SK-N-SH treated with all-trans-retinoic acid at 6 μM for 48 hours (cell line): ENCODE measurements at regions not wholly inside any gene's neighbourhood (a gene's known extent, or its start where the extent isn't known, plus 50 kb on each side); places are given as distances from the start of the nearest gene placed in this dataset.
A peak's percentile ranks its signal among the peaks of the same experiment; 100 is the strongest.

Experiments used
- ATAC-seq: fragments of 200-7000 bp; cut with Tn5 transposase; 3 replicates; pipeline ENCODE4 v1.9.1; 2020; ENCODE audit warnings: mild to moderate bottlenecking, moderate library complexity
- ARNTL ChIP-seq: fragments of 450-650 bp; formaldehyde crosslinking; IDR thresholded peaks from 2 replicates; pipeline ENCODE4 v1.5.0; 2020; ENCODE audit warnings: low read depth, mild to moderate bottlenecking, moderate library complexity, borderline replicate concordance
- BACH2 ChIP-seq: fragments of 250-450 bp; sonication (Bioruptor Pico); IDR thresholded peaks from 2 replicates; pipeline ENCODE4 v1.9.0; 2021; ENCODE audit warnings: mild to moderate bottlenecking, borderline replicate concordance
- CSDC2 ChIP-seq: fragments of 250-450 bp; sonication (Bioruptor Pico); IDR thresholded peaks from 2 replicates; pipeline ENCODE4 v1.5.0; 2020; ENCODE audit warnings: mild to moderate bottlenecking, moderate library complexity
- ESRRG ChIP-seq: fragments of 250-450 bp; sonication (Bioruptor Pico); IDR thresholded peaks from 2 replicates; pipeline ENCODE4 v1.6.1; 2021; ENCODE audit warnings: mild to moderate bottlenecking
- GLIS3 ChIP-seq: fragments of 250-450 bp; sonication (Bioruptor Pico); IDR thresholded peaks from 2 replicates; pipeline ENCODE4 v1.5.0; 2020; ENCODE audit warnings: mild to moderate bottlenecking, moderate library complexity
- ISL1 ChIP-seq: fragments of 250-450 bp; sonication (Bioruptor Pico); IDR thresholded peaks from 2 replicates; pipeline ENCODE4 v2.1.2; 2022; ENCODE audit warnings: mild to moderate bottlenecking, moderate library complexity
- OSR1 ChIP-seq: fragments of 250-450 bp; sonication (Bioruptor Pico); IDR thresholded peaks from 2 replicates; pipeline ENCODE4 v1.8.0; 2022; ENCODE audit warnings: moderate library complexity, mild to moderate bottlenecking, inconsistent platforms
- PATZ1 ChIP-seq: fragments of 250-450 bp; sonication (Bioruptor Pico); IDR thresholded peaks from 2 replicates; pipeline ENCODE4 v1.8.0; 2020; ENCODE audit warnings: mild to moderate bottlenecking, moderate library complexity, borderline replicate concordance
- POU6F1 ChIP-seq: fragments of 250-450 bp; sonication (Bioruptor Pico); IDR thresholded peaks from 2 replicates; pipeline ENCODE4 v1.8.0; 2021; ENCODE audit warnings: low read depth, mild to moderate bottlenecking, moderate library complexity, borderline replicate concordance
- RARB ChIP-seq: fragments of 250-450 bp; sonication (Bioruptor Pico); IDR thresholded peaks from 2 replicates; pipeline ENCODE4 v1.8.0; 2021; ENCODE audit warnings: mild to moderate bottlenecking, moderate library complexity
- SNAI2 ChIP-seq: fragments of 250-450 bp; sonication (Bioruptor Pico); IDR thresholded peaks from 2 replicates; pipeline ENCODE4 v1.5.0; 2020; ENCODE audit warnings: mild to moderate bottlenecking, moderate library complexity
- TCF4 ChIP-seq: fragments of 250-450 bp; sonication (Bioruptor Pico); IDR thresholded peaks from 2 replicates; pipeline ENCODE4 v1.8.0; 2021; ENCODE audit warnings: mild to moderate bottlenecking, moderate library complexity, borderline replicate concordance
- TOX ChIP-seq: fragments of 250-450 bp; sonication (Bioruptor Pico); IDR thresholded peaks from 2 replicates; pipeline ENCODE4 v1.8.0; 2021; ENCODE audit warnings: mild to moderate bottlenecking, moderate library complexity, borderline replicate concordance
- TSHZ2 ChIP-seq: fragments of 250-450 bp; sonication (Bioruptor Pico); IDR thresholded peaks from 2 replicates; pipeline ENCODE4 v1.5.0; 2020; ENCODE audit warnings: mild to moderate bottlenecking, moderate library complexity
- ZC3H10 ChIP-seq: fragments of 250-450 bp; sonication (Bioruptor Pico); IDR thresholded peaks from 2 replicates; pipeline ENCODE4 v1.5.1; 2021; ENCODE audit warnings: mild to moderate bottlenecking, moderate library complexity
- ZFP3 ChIP-seq: fragments of 250-450 bp; sonication (Bioruptor Pico); IDR thresholded peaks from 2 replicates; pipeline ENCODE4 v1.5.0; 2020; ENCODE audit warnings: mild to moderate bottlenecking, moderate library complexity
- ZFP30 ChIP-seq: fragments of 450-650 bp; formaldehyde crosslinking; IDR thresholded peaks from 2 replicates; pipeline ENCODE4 v1.5.0; 2022; ENCODE audit warnings: mild to moderate bottlenecking, moderate library complexity
- ZNF565 ChIP-seq: fragments of 450-650 bp; formaldehyde crosslinking; conservative IDR thresholded peaks from 2 replicates; pipeline ENCODE4 v1.5.0; 2020; ENCODE audit warnings: low read depth, mild to moderate bottlenecking, moderate library complexity
- ZNF70 ChIP-seq: fragments of 450-650 bp; formaldehyde crosslinking; IDR thresholded peaks from 2 replicates; pipeline ENCODE4 v1.5.0; 2020; ENCODE audit warnings: mild to moderate bottlenecking, moderate library complexity
- ZNF8 ChIP-seq: fragments of 450-650 bp; formaldehyde crosslinking; IDR thresholded peaks from 2 replicates; pipeline ENCODE4 v1.5.0; 2020; ENCODE audit warnings: mild to moderate bottlenecking, moderate library complexity
- TF ChIP-seq, protein P1 (sequence below): fragments of 250-450 bp; sonication (Bioruptor Pico); IDR thresholded peaks from 2 replicates; pipeline ENCODE4 v1.5.1; 2021; ENCODE audit warnings: mild to moderate bottlenecking, moderate library complexity
- TF ChIP-seq, protein P2 (sequence below): fragments of 250-450 bp; sonication (Bioruptor Pico); IDR thresholded peaks from 2 replicates; pipeline ENCODE4 v1.5.1; 2020; ENCODE audit warnings: low read depth, mild to moderate bottlenecking, moderate library complexity

DNA sequence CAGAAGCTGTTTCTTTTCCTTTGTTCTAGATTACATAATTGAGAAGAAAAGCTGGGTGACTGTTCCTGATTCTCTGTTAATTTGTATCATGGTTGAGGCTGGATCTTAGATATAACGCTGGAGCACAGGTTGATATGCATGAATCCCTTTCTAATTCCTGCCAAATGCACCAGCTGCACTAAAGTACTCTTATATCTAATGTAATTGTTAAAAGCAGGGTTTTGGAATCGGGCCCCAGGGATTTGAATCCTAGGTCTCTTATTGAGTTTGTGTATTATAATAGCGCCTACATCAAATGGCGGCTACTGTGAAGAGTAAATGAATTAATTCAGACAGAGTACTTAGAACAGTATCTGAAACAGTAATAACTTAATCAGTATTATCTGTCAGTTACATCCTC lies 80.4 kb downstream of the MC4R start:
- TF ChIP-seq ESRRG (CRISPR knock-in tag) (no peak), ZNF70 (no peak), BACH2 (CRISPR knock-in tag) (no peak), ZC3H10 (CRISPR knock-in tag) (no peak), TSHZ2 (CRISPR knock-in tag) (no peak), ZNF565 (CRISPR knock-in tag) (no peak), OSR1 (CRISPR knock-in tag) (no peak), POU6F1 (no peak)
- TF ChIP-seq, protein P1, sequence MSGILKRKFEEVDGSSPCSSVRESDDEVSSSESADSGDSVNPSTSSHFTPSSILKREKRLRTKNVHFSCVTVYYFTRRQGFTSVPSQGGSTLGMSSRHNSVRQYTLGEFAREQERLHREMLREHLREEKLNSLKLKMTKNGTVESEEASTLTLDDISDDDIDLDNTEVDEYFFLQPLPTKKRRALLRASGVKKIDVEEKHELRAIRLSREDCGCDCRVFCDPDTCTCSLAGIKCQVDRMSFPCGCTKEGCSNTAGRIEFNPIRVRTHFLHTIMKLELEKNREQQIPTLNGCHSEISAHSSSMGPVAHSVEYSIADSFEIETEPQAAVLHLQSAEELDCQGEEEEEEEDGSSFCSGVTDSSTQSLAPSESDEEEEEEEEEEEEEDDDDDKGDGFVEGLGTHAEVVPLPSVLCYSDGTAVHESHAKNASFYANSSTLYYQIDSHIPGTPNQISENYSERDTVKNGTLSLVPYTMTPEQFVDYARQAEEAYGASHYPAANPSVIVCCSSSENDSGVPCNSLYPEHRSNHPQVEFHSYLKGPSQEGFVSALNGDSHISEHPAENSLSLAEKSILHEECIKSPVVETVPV (CRISPR knock-in tag) = no peak
- TF ChIP-seq, protein P2, sequence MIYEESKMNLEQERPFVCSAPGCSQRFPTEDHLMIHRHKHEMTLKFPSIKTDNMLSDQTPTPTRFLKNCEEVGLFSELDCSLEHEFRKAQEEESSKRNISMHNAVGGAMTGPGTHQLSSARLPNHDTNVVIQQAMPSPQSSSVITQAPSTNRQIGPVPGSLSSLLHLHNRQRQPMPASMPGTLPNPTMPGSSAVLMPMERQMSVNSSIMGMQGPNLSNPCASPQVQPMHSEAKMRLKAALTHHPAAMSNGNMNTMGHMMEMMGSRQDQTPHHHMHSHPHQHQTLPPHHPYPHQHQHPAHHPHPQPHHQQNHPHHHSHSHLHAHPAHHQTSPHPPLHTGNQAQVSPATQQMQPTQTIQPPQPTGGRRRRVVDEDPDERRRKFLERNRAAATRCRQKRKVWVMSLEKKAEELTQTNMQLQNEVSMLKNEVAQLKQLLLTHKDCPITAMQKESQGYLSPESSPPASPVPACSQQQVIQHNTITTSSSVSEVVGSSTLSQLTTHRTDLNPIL = no peak

GRCh38 chr18:60279391-60279790 lies 93.2 kb downstream of the MC4R start:
- peak; percentile 31 for ATAC-seq
- TF ChIP-seq ARNTL (CRISPR knock-in tag) (no peak), PATZ1 (CRISPR knock-in tag) (no peak), ZNF8 (no peak), TOX (CRISPR knock-in tag) (no peak), POU6F1 (no peak), TCF4 (CRISPR knock-in tag) (no peak), ESRRG (CRISPR knock-in tag) (no peak), ZNF565 (CRISPR knock-in tag) (no peak), SNAI2 (no peak), ZFP30 (CRISPR knock-in tag) (no peak), TSHZ2 (CRISPR knock-in tag) (no peak), GLIS3 (CRISPR knock-in tag) (no peak), ZFP3 (CRISPR knock-in tag) (no peak), CSDC2 (CRISPR knock-in tag) (no peak), ZNF70 (no peak), BACH2 (CRISPR knock-in tag) (no peak), ISL1 (CRISPR knock-in tag) (no peak; the same call in 1 of the 2 replicates), RARB (no peak)
- TF ChIP-seq, protein P1 (CRISPR knock-in tag) = no peak
- TF ChIP-seq, protein P2 = no peak

More for the DNA sequence above, 80.4 kb downstream of the MC4R start:
- ATAC-seq = no peak
